Uterus (tissue), 3 donors: ENCODE measurements at regions not wholly inside any gene's neighbourhood (a gene's known extent, or its start where the extent isn't known, plus 50 kb on each side); places are given as distances from the start of the nearest gene placed in this dataset.

Experiments
- DNase-seq, 2 donors: peaks; one replicate each; pipeline ENCODE4 v3.0.0-alpha.2; 2019 to 2020
- H3K27ac ChIP-seq, 2 donors: fragments of 200-600 bp; sonication (generic); 1 replicate in 1 of 2; 2 replicates in 1 of 2; pipeline ENCODE4 v1.5.1; 2016 to 2018
- H3K27me3 ChIP-seq, 2 donors: fragments of 200-600 bp; sonication (generic); one replicate each; pipeline ENCODE4 v1.5.1; 2018 to 2019; ENCODE audit warnings: control low read depth in 1 of 2
- H3K36me3 ChIP-seq, 2 donors: fragments of 200-600 bp; sonication (generic); one replicate each; pipeline ENCODE4 v1.5.1; 2019; ENCODE audit warnings: control low read depth in 1 of 2
- H3K4me1 ChIP-seq, 2 donors: fragments of 200-600 bp; sonication (generic); one replicate each; pipeline ENCODE4 v1.5.1; 2018 to 2019; ENCODE audit warnings: control low read depth in 1 of 2
- H3K4me3 ChIP-seq, 2 donors: fragments of 200-600 bp; sonication (generic); 1 replicate in 1 of 2; 2 replicates in 1 of 2; pipeline ENCODE4 v1.5.1; 2018 to 2019; ENCODE audit warnings: mild to moderate bottlenecking in 1 of 2
- H3K9me3 ChIP-seq, 2 donors: fragments of 200-600 bp; sonication (generic); one replicate each; pipeline ENCODE4 v1.5.1; 2019; ENCODE audit warnings: control low read depth in 1 of 2
- POLR2A ChIP-seq, 2 donors: fragments of 450-650 bp; IDR thresholded peaks; one replicate each; pipeline ENCODE4 v1.6.1; 2016; ENCODE audit warnings: antibody characterized with exemption in 2 of 2, mild to moderate bottlenecking in 1 of 2, moderate library complexity in 1 of 2
- intact Hi-C: fragments of 100-400 bp; cut with DNase I; formaldehyde crosslinking; loops from one replicate; pipeline ENCODE4 v1.15.1; 2023; ENCODE audit warnings: low total_unique reads
- TF ChIP-seq, protein P1 (sequence below), 4 experiments: fragments of 200-600 bp in 2 of 4; fragments of 450-650 bp in 2 of 4; sonication (generic) in 2 of 4; IDR thresholded peaks; one replicate each; pipeline ENCODE4 v1.5.1; 2016 to 2019; ENCODE audit warnings: antibody characterized with exemption in 4 of 4, mild to moderate bottlenecking in 2 of 4, moderate library complexity in 1 of 4
- donor health status: DM: yes; HTN: yes; CAD: no.

DNA sequence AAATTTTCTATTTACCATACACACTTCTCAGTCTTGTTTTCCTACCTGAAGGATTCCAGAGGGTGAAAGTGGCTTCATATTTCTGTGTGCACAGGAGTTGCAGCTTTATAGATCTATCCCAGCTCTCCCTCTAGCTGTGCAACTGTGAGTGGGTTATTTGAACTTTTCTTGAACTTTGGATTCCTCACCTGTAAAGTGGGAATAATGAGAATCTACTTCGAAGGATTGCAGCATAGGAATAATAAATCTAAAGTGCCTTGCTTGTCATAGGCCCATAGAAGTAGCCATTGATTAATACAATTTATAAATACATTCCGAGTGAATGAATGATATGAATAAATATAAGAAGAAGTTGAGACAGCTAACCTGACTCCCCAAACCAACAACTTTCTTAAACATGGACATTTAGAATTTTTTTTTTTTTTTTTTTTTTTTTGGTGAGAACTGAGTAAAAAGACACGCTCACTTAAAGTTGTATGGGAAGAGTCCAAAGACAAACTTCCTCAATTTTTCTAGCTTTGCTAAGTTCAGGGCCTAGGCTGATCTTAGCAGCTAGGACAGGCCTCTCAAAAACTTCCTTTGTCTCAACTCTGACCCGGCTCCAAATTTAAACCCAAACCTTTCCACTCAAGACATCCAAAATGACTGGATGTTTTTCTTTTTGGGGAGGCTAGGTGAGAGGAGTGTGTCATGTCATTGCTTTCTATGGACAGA, 203.3 kb upstream of the FBXO11 start:
- TF ChIP-seq, protein P1, sequence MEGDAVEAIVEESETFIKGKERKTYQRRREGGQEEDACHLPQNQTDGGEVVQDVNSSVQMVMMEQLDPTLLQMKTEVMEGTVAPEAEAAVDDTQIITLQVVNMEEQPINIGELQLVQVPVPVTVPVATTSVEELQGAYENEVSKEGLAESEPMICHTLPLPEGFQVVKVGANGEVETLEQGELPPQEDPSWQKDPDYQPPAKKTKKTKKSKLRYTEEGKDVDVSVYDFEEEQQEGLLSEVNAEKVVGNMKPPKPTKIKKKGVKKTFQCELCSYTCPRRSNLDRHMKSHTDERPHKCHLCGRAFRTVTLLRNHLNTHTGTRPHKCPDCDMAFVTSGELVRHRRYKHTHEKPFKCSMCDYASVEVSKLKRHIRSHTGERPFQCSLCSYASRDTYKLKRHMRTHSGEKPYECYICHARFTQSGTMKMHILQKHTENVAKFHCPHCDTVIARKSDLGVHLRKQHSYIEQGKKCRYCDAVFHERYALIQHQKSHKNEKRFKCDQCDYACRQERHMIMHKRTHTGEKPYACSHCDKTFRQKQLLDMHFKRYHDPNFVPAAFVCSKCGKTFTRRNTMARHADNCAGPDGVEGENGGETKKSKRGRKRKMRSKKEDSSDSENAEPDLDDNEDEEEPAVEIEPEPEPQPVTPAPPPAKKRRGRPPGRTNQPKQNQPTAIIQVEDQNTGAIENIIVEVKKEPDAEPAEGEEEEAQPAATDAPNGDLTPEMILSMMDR (IDR thresholded peaks at IDR 0.05): no peak
- TF ChIP-seq POLR2A (IDR thresholded peaks at IDR 0.05): no peak
- intact Hi-C loops: loop anchor here (5.0 kb wide), 1 partner anchor 313 kb away; no protein-coding TSS in a partner anchor
- no peak overlapping the region for H3K27ac ChIP-seq

DNA sequence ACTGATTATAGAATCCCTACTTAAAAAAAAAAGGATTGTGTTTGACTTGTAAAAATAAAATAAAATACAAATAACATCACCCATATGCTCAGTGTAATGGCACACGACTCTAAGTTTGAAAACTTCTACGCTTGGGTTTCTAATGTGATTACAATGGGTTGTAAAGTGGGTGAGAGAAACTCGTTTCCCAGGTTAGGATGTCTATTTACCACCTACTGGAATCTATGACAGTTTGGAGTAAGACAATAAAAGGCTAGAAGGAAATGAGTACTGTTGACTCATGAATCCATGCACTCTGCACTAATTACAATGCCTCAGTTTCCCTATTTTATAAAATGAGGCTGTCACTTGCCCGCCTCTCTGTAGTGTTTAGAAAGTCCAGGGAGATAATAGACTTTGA, 204.0 kb upstream of the FOXN2 start:
- TF ChIP-seq POLR2A (IDR thresholded peaks at IDR 0.05): no peak
- Histone ChIP-seq H3K4me3 (no peak overlapping the region), H3K4me1 (peaks cover 3 to 5% of the 10 kb centered on the region in 2 donors), H3K27me3 (no peaks in the 10 kb centered on the region), H3K27ac (peak overlapping the region in 1 of 2 donors; percentile 93), H3K36me3 (no peaks in the 10 kb centered on the region), H3K9me3 (no peaks in the 10 kb centered on the region)
- intact Hi-C loops: no loop called here
- DNase-seq: no peak

More for the DNA sequence above, 203.3 kb upstream of the FBXO11 start:
- no peak for DNase-seq
- Histone ChIP-seq H3K36me3 (no peaks in the 10 kb centered on the region), H3K4me3 (no peak overlapping the region), H3K27me3 (no peaks in the 10 kb centered on the region), H3K4me1 (peaks cover 3 to 5% of the 10 kb centered on the region in 2 donors), H3K9me3 (no peaks in the 10 kb centered on the region)

DNA sequence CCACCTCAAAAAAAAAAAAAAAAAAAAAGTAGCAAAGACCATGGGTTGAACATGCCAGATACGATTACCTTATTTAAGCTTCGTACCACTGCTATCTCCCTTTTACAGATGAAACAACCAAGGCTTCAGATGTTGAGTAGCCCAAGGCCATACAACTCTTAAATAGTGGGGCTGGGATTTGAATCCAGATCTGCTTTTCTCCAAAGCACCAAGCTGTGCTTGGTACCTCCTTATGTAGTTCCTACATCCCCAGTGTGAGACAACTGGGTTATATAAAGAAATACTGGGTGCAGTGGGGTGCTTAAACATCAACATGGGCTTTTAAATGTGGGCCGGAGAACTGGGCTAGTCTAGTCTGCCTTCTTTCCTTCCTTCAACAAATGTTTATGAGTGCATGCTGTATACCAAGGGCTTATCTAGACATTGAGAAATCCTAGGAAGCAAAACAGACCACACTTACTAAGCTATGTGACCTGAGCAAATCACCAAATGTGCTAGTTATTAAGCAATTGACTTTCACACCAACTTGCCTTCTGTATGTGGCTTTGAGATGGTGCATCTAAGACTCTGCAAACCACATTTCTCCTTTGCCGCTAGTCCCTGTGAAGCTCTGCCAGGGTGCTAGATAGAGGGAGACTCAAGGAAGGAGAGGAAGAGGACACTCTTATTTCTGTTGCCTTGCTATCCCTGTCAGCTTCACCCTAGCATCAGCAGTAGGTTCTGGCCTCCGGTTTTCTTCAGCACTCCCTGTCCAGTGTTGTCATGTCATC, 201.4 kb upstream of the FOXN2 start:
- TF ChIP-seq, protein P1 (IDR thresholded peaks at IDR 0.05): no peak
- TF ChIP-seq POLR2A (IDR thresholded peaks at IDR 0.05): no peak
- Histone ChIP-seq H3K9me3 (no peaks in the 10 kb centered on the region), H3K27me3 (no peaks in the 10 kb centered on the region), H3K36me3 (no peaks in the 10 kb centered on the region), H3K4me1 (no peaks in the 10 kb centered on the region), H3K4me3 (no peak overlapping the region), H3K27ac (no peak overlapping the region)
- intact Hi-C loops: no loop called here
- no peak for DNase-seq

DNA sequence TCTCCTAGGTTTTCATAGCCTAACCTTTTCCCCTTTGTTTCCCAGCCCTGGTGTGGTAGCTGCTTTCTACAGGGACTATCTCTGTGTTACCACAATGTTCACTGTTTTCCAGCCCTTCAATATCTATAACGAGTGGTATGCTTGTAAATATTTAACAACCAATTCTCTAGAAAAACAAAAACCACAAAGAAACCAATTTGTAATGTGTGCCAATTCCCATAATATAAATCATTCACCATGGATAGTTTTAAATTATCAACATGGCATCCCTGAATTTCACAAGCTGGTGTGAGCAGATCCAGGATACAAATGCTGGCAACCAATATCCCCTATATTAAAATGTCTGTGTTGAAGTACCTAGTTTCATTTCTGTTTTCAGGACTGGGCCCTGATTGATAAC, 200.7 kb upstream of the FOXN2 start:
- H3K27ac ChIP-seq: no peak overlapping the region
- no peak overlapping the region for H3K4me3 ChIP-seq
- TF ChIP-seq POLR2A (IDR thresholded peaks at IDR 0.05): no peak
- TF ChIP-seq, protein P1 (IDR thresholded peaks at IDR 0.05): no peak
- intact Hi-C loops: no loop called here
- H3K27me3 ChIP-seq: no peaks in the 10 kb centered on the region
- H3K4me1 ChIP-seq: no peaks in the 10 kb centered on the region
- DNase-seq: no peak
- H3K9me3 ChIP-seq: no peaks in the 10 kb centered on the region
- no peaks in the 10 kb centered on the region for H3K36me3 ChIP-seq

DNA sequence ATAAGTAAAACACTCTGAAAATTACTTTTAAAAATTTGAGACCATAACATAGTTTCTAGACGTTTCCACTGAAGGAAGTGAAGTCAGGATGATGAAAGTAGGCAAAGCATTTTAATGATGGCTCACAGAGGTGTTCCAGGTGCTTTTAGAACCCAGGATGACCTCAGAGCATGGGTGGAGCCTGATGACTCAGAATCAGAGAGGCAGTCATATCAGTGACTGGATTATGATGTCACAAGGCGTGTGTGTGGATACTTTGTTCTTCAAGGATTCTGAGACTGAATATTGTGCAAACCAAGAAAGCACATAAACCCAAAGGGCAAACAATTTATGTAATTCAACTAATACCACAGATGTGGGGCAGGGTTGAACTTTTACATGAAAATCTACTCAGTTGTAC, 200.2 kb upstream of the FOXN2 start:
- no peak for TF ChIP-seq POLR2A (IDR thresholded peaks at IDR 0.05)
- no peaks in the 10 kb centered on the region for H3K27me3 ChIP-seq

DNA sequence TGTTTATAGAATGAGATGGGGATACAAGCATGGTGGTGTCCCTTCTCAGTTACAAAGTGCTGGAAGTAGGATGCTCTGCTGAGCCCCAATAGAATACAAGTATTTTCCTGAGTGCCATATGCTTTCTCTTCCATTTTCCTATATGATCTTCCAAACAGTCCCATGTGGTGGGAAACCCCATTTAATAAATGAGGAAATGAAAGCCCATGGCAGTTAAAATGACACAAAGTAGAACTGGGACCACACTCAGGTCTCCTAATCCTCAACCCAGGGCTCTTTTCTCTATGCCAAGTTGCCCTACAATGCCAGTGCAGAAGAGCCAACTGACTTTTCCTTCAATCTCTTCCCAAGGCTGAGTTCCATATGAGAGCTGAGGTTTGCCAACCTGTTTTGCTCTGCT, 198.0 kb upstream of the FOXN2 start:
- TF ChIP-seq, protein P1 (IDR thresholded peaks at IDR 0.05): no peak
- TF ChIP-seq POLR2A (IDR thresholded peaks at IDR 0.05): no peak
- intact Hi-C loops: no loop called here
- Histone ChIP-seq H3K27ac (no peak overlapping the region), H3K4me3 (no peak overlapping the region), H3K9me3 (no peaks in the 10 kb centered on the region), H3K4me1 (no peaks in the 10 kb centered on the region), H3K36me3 (no peaks in the 10 kb centered on the region), H3K27me3 (no peaks in the 10 kb centered on the region)
- no peak for DNase-seq

More for the DNA sequence above, 200.2 kb upstream of the FOXN2 start:
- intact Hi-C loops: no loop called here
- Histone ChIP-seq H3K4me3 (no peak overlapping the region), H3K4me1 (no peaks in the 10 kb centered on the region), H3K9me3 (no peaks in the 10 kb centered on the region), H3K36me3 (no peaks in the 10 kb centered on the region), H3K27ac (no peak overlapping the region)
- DNase-seq: no peak
